ENCODE measurements at regions not wholly inside any gene's neighbourhood (a gene's known extent, or its start where the extent isn't known, plus 50 kb on each side); places are given as distances from the start of the nearest gene placed in this dataset.
"Not testable (repeated sequence)": the region's sequence is repeated elsewhere in the genome, so short reads cannot be mapped to it uniquely, and the experiment has no call there.

DNA sequence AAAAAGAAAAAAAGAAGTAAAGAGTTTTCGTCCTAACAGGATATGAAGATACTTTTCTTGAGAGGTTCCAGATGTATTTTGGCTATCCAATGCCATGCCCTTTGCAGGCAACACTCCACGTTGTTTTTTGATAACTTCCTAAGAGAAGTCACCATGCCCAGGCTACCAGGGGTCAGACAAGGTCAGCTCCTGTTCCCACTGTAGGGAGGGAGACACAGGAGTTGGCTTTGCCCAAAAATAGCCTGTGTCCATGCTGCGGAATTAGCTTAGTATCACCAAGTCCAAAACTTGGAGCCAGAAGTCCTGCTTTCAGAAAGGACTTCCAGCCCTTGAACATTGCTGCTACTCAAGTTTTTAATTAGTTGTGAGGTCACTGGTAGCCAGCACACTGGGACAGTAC lies 62.1 kb upstream of the NRIP1 start:
- no peak overlapping the region for H3K4me3 ChIP-seq
- intact Hi-C loops (cut with DNase I) = no loop called here
- 67% methylated on average over 3 of the region's 3 CpGs for WGBS
- no peak overlapping the region for H3K27ac ChIP-seq
- no peaks in the 10 kb centered on the region for H3K36me3 ChIP-seq
- H3K9me3 ChIP-seq = no peaks in the 10 kb centered on the region
- H3K4me1 ChIP-seq (replicated peaks) = no peaks in the 10 kb centered on the region
- no peak for DNase-seq (ENCODE audit: low spot score)
- TF ChIP-seq POLR2A (IDR thresholded peaks at IDR 0.05) = no peak
- TF ChIP-seq POLR2AphosphoS5 (IDR thresholded peaks at IDR 0.05) = no peak
- TF ChIP-seq, protein P1, sequence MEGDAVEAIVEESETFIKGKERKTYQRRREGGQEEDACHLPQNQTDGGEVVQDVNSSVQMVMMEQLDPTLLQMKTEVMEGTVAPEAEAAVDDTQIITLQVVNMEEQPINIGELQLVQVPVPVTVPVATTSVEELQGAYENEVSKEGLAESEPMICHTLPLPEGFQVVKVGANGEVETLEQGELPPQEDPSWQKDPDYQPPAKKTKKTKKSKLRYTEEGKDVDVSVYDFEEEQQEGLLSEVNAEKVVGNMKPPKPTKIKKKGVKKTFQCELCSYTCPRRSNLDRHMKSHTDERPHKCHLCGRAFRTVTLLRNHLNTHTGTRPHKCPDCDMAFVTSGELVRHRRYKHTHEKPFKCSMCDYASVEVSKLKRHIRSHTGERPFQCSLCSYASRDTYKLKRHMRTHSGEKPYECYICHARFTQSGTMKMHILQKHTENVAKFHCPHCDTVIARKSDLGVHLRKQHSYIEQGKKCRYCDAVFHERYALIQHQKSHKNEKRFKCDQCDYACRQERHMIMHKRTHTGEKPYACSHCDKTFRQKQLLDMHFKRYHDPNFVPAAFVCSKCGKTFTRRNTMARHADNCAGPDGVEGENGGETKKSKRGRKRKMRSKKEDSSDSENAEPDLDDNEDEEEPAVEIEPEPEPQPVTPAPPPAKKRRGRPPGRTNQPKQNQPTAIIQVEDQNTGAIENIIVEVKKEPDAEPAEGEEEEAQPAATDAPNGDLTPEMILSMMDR (IDR thresholded peaks at IDR 0.05) = no peak
- no peaks in the 10 kb centered on the region for H3K27me3 ChIP-seq (replicated peaks; ENCODE audit: insufficient read depth)

DNA sequence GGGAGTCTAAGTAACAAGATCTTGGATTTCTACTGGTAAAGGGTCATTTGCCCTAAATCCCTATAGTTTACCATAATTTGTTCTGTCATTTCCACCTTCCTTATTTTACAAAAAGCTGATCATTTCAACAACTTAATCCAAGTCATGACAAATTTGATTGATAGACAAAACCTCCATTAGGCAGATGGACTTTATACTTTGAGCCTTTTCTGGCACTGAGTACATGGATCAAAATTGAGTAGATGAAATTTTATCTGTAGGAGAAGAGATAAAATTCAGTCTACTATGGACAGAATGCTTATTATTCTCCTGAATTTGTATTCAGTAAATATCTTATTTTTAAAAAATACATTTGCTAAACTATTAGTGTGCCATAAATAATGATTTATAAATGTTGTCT lies 62.6 kb upstream of the NRIP1 start:
- Histone ChIP-seq H3K36me3 (no peaks in the 10 kb centered on the region), H3K4me3 (no peak overlapping the region), H3K27ac (no peak overlapping the region), H3K27me3 (replicated peaks; ENCODE audit: insufficient read depth) (no peaks in the 10 kb centered on the region), H3K9me3 (no peaks in the 10 kb centered on the region), H3K4me1 (replicated peaks) (no peaks in the 10 kb centered on the region)
- intact Hi-C loops (cut with DNase I) = no loop called here
- DNase-seq (ENCODE audit: low spot score) = no peak
- TF ChIP-seq POLR2AphosphoS5 (IDR thresholded peaks at IDR 0.05) = no peak
- TF ChIP-seq, protein P1 (IDR thresholded peaks at IDR 0.05) = no peak
- TF ChIP-seq POLR2A (IDR thresholded peaks at IDR 0.05) = no peak

DNA sequence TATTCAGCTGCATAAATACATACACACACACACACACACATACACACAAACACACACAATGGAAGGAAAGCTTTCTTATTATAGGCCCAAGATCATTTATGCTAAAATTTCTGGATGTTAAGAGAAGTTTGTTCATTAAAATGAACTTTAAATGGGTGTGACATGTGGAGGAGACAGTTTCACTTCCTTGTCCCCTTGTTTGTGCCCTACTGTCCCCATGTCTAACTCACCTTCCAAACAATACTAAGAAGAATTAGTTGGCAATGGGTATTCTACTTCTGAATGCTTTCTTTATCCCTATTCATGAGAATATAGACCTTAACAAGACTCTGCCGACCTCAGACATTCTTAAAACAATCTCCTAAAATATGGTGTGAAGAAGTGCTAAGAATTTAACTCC lies 63.5 kb upstream of the NRIP1 start:
- WGBS = 48% methylated on average over 1 of the region's 1 CpG
- Histone ChIP-seq H3K27ac (no peak overlapping the region), H3K9me3 (no peaks in the 10 kb centered on the region), H3K4me3 (no peak overlapping the region), H3K27me3 (replicated peaks; ENCODE audit: insufficient read depth) (no peaks in the 10 kb centered on the region), H3K4me1 (replicated peaks) (no peaks in the 10 kb centered on the region), H3K36me3 (no peaks in the 10 kb centered on the region)
- TF ChIP-seq POLR2A (IDR thresholded peaks at IDR 0.05) = no peak
- TF ChIP-seq, protein P1 (IDR thresholded peaks at IDR 0.05) = no peak
- TF ChIP-seq POLR2AphosphoS5 (IDR thresholded peaks at IDR 0.05) = no peak
- no peak for DNase-seq (ENCODE audit: low spot score)
- intact Hi-C loops (cut with DNase I) = no loop called here

DNA sequence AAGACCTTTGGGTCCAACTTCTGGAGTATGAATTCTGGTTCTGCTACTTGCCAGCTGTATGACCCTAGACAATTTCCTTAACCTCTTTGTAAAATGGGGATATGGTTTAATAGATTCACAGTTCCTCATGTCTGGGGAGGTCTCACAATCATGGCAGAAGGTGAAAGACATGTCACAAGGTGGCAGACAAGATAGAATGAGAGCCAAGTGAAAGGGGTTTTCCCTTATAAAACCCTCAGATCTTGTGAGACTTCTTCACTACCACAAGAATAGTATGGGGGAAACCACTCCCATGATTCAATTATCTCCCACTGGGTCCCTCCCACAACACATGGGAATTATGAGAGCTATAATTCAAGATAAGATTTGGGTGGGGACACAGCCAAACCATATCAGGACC lies 63.9 kb upstream of the NRIP1 start:
- H3K4me1 ChIP-seq (replicated peaks); H3K36me3 ChIP-seq; H3K9me3 ChIP-seq; intact Hi-C loops (cut with DNase I); H3K27ac ChIP-seq; DNase-seq (ENCODE audit: low spot score); H3K27me3 ChIP-seq (replicated peaks; ENCODE audit: insufficient read depth); H3K4me3 ChIP-seq: not testable (repeated sequence)

DNA sequence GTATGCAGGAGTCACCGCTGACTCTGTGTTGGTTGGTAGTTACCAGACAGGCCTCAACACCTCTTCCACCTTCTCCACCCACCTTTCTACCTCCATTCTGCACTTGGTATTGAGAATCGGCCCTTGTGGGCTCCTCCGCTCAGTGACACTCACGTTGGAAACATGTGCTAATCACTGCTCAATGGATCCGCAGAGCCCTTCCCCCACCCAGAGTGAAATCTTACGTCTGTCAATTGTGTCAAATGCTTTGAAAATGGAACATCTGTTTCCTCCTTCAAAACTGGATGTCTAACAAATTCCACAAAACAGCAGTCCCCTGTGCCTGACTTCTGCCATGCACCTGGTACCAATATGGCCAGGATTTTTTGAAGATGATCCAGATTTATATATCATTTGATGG lies 65.5 kb upstream of the NRIP1 start:
- no peaks in the 10 kb centered on the region for H3K36me3 ChIP-seq
- no peaks in the 10 kb centered on the region for H3K9me3 ChIP-seq
- intact Hi-C loops (cut with DNase I) = no loop called here
- H3K27ac ChIP-seq = no peak overlapping the region
- TF ChIP-seq, protein P1 (IDR thresholded peaks at IDR 0.05) = no peak
- TF ChIP-seq POLR2AphosphoS5 (IDR thresholded peaks at IDR 0.05) (no peak), POLR2A (IDR thresholded peaks at IDR 0.05) (no peak)
- 88% methylated on average over 6 of the region's 6 CpGs for WGBS
- no peak for DNase-seq (ENCODE audit: low spot score)
- no peak overlapping the region for H3K4me3 ChIP-seq
- no peaks in the 10 kb centered on the region for H3K4me1 ChIP-seq (replicated peaks)
- no peaks in the 10 kb centered on the region for H3K27me3 ChIP-seq (replicated peaks; ENCODE audit: insufficient read depth)

DNA sequence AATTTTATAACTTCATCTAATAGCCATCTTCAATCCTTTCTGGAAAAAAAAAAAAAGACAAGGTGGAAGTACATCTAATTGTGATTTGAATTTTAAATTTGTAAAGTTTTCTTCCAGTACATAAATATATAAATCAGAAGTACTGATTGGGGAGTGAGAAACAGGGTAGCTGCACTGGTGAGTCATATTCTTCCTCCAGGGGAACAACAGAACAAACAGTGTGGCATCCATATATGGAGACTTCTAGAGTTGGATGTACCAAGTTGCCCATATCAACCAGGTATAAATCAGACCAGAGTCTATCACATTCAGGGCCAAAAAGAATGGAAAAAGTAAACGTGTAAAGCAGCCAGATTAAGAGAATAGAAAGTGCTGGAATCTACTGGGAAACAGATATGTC lies 66.0 kb upstream of the NRIP1 start:
- H3K27me3 ChIP-seq (replicated peaks; ENCODE audit: insufficient read depth) = no peaks in the 10 kb centered on the region
- 25% methylated on average over 1 of the region's 1 CpG for WGBS
- TF ChIP-seq POLR2A (IDR thresholded peaks at IDR 0.05) = no peak
- no peak for TF ChIP-seq POLR2AphosphoS5 (IDR thresholded peaks at IDR 0.05)
- TF ChIP-seq, protein P1 (IDR thresholded peaks at IDR 0.05) = no peak
- intact Hi-C loops (cut with DNase I) = no loop called here
- H3K4me3 ChIP-seq = no peak overlapping the region
- no peaks in the 10 kb centered on the region for H3K36me3 ChIP-seq
- H3K4me1 ChIP-seq (replicated peaks) = no peaks in the 10 kb centered on the region
- no peak for DNase-seq (ENCODE audit: low spot score)
- no peaks in the 10 kb centered on the region for H3K9me3 ChIP-seq
- H3K27ac ChIP-seq = no peak overlapping the region

Measured in prostate gland (tissue), 2 donors.